ENCODE measurements at regions not wholly inside any gene's neighbourhood (a gene's known extent, or its start where the extent isn't known, plus 50 kb on each side); places are given as distances from the start of the nearest gene placed in this dataset.

DNA sequence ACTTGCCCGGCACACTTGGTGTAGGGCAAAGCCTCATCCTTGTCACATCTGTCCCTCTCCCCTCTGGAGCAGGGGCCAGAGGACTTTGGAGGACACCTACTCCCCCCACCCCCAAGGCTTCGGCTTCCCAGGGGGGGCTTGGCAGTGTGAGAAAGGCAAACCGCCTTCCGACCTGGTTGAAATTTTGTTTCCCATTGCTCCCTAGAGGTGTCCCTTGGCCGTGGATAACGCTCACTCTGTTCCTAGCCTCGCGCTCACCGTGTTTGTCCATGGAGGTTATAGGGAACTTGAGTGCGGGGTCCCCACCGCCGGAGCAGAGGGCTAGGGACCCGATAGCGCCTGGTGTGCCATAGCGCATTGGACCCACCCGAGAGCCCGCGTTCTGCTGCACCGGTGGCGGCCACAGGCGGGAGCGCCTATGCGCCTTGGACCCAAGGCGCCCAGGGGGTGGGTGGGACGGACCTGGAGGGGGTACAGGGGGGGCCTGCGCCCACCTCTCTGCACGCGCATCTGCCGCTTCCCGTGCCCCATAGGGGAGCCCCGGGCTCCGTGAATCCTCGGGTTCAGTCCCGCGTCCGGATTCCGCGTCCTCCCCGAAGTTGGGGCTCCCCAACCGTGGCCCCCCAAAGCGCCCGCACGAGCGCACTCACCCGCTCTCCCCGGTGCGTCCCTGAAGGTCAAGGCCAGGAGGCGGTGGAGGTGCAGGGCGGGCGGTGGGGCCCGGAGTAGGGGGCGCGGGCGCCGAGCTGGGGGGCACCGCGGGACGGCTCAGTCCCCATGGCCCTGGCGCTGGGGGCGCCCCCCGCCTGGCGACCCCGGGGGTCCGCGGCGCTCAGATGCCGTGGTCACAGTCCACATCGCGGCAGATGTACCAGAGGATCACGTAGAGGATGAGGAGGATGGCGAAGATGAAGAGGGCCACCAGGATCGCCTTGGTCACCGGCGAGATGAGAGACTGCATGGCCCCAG lies 82.7 kb upstream of the DHRSX start:
- no peak overlapping the region for H3K4me2 ChIP-seq (ENCODE audit: control insufficient read depth, insufficient read depth)
- ChIA-PET CTCF (no interaction called here), POLR2A (no interaction called here), SMC1A (ENCODE audit: uncharacterized antibody, unreplicated experiment) (no interaction called here), RAD21 (ENCODE audit: unreplicated experiment) (no interaction called here)
- H3K27me3 ChIP-seq (replicated peaks in 1 of 2; ENCODE audit: control insufficient read depth in 2 of 2, insufficient read depth in 2 of 2, low read length in 1 of 2) = peaks cover 4 to 9% of the 10 kb centered on the region in 2 experiments; a peak in 3 of 4 replicates
- H3K9ac ChIP-seq (ENCODE audit: control insufficient read depth, insufficient read depth, low read length) = no peak overlapping the region
- DNase-seq (ENCODE audit: low read depth, low spot score) (no peak), ATAC-seq (no peak), FAIRE-seq (no peak)
- no peak overlapping the region for H3K4me3 ChIP-seq
- no TSS peak for BruUV-seq (replicated peaks)
- H3K36me3 ChIP-seq (ENCODE audit: control insufficient read depth in 2 of 2, insufficient read depth in 2 of 2, low read length in 1 of 2) = no peaks in the 10 kb centered on the region
- H4K20me1 ChIP-seq (ENCODE audit: control insufficient read depth, insufficient read depth) = no peaks in the 10 kb centered on the region
- WGBS (ENCODE audit: insufficient coverage, insufficient replicate concordance, low lambda C conversion rate, missing lambda C conversion rate) = 44% methylated on average over 54 of the region's 74 CpGs
- TF ChIP-seq BCL11A (IDR thresholded peaks at IDR 0.05; ENCODE audit: low read depth, low read length) = no peak
- no peak for TF ChIP-seq TCF7 (IDR thresholded peaks at IDR 0.05; ENCODE audit: borderline replicate concordance)
- H2AFZ ChIP-seq (ENCODE audit: control insufficient read depth, low read depth, low read length) = no peak overlapping the region
- H3K4me1 ChIP-seq (ENCODE audit: control insufficient read depth, insufficient read depth, low read length) = no peaks in the 10 kb centered on the region
- H3K27ac ChIP-seq (ENCODE audit: control insufficient read depth, insufficient read depth) = no peak overlapping the region
- intact Hi-C loops (cut with micrococcal nuclease; ENCODE audit: unreplicated experiment) = no loop called here
- no peaks in the 10 kb centered on the region for H3K79me2 ChIP-seq (ENCODE audit: control insufficient read depth, insufficient read depth, low read length)
- in situ Hi-C loops (cut with MboI) = no loop called here
- H3K9me3 ChIP-seq (replicated peaks; ENCODE audit: control insufficient read depth, insufficient read depth, low read length) = no peaks in the 10 kb centered on the region

DNA sequence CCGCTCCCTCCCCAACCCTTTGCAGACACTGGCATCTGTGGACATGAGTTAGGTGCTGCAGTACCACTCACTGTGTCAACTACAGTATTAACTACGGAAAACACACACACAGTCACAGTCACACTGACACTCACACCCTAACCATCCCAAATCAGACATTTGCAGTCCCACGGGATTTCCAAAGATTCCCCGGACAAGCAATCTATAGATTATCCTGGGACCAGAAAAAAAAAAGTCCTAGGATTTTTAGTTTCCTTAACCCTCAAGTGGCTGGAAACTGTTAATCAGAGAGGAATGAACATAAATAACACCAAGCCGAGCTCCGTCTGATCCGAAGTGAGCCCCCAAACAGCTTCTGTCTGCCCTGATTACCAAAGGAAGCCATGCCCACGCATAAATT lies 81.9 kb upstream of the DHRSX start:
- ChIA-PET POLR2A (no interaction called here), RAD21 (ENCODE audit: unreplicated experiment) (no interaction called here), CTCF (no interaction called here), SMC1A (ENCODE audit: uncharacterized antibody, unreplicated experiment) (no interaction called here)
- in situ Hi-C loops (cut with MboI) (no loop called here), intact Hi-C loops (cut with micrococcal nuclease; ENCODE audit: unreplicated experiment) (no loop called here)
- no peak for DNase-seq (ENCODE audit: low read depth, low spot score)
- no peak for ATAC-seq
- no peak overlapping the region for H3K27ac ChIP-seq (ENCODE audit: control insufficient read depth, insufficient read depth)
- H3K27me3 ChIP-seq (replicated peaks in 1 of 2; ENCODE audit: control insufficient read depth in 2 of 2, insufficient read depth in 2 of 2, low read length in 1 of 2) = peaks cover 4 to 9% of the 10 kb centered on the region in 2 experiments; a peak in 3 of 4 replicates
- no peak overlapping the region for H3K4me3 ChIP-seq
- FAIRE-seq = no peak
- no peaks in the 10 kb centered on the region for H3K4me1 ChIP-seq (ENCODE audit: control insufficient read depth, insufficient read depth, low read length)
- no peak overlapping the region for H2AFZ ChIP-seq (ENCODE audit: control insufficient read depth, low read depth, low read length)
- WGBS (ENCODE audit: insufficient coverage, insufficient replicate concordance, low lambda C conversion rate, missing lambda C conversion rate) = 49% methylated on average over 8 of the region's 8 CpGs
- no peaks in the 10 kb centered on the region for H3K9me3 ChIP-seq (replicated peaks; ENCODE audit: control insufficient read depth, insufficient read depth, low read length)
- no peak overlapping the region for H3K9ac ChIP-seq (ENCODE audit: control insufficient read depth, insufficient read depth, low read length)
- H3K36me3 ChIP-seq (ENCODE audit: control insufficient read depth in 2 of 2, insufficient read depth in 2 of 2, low read length in 1 of 2) = no peaks in the 10 kb centered on the region
- H4K20me1 ChIP-seq (ENCODE audit: control insufficient read depth, insufficient read depth) = no peaks in the 10 kb centered on the region
- H3K79me2 ChIP-seq (ENCODE audit: control insufficient read depth, insufficient read depth, low read length) = no peaks in the 10 kb centered on the region
- H3K4me2 ChIP-seq (ENCODE audit: control insufficient read depth, insufficient read depth) = no peak overlapping the region
- no TSS peak for BruUV-seq (replicated peaks)
- TF ChIP-seq, protein P1, sequence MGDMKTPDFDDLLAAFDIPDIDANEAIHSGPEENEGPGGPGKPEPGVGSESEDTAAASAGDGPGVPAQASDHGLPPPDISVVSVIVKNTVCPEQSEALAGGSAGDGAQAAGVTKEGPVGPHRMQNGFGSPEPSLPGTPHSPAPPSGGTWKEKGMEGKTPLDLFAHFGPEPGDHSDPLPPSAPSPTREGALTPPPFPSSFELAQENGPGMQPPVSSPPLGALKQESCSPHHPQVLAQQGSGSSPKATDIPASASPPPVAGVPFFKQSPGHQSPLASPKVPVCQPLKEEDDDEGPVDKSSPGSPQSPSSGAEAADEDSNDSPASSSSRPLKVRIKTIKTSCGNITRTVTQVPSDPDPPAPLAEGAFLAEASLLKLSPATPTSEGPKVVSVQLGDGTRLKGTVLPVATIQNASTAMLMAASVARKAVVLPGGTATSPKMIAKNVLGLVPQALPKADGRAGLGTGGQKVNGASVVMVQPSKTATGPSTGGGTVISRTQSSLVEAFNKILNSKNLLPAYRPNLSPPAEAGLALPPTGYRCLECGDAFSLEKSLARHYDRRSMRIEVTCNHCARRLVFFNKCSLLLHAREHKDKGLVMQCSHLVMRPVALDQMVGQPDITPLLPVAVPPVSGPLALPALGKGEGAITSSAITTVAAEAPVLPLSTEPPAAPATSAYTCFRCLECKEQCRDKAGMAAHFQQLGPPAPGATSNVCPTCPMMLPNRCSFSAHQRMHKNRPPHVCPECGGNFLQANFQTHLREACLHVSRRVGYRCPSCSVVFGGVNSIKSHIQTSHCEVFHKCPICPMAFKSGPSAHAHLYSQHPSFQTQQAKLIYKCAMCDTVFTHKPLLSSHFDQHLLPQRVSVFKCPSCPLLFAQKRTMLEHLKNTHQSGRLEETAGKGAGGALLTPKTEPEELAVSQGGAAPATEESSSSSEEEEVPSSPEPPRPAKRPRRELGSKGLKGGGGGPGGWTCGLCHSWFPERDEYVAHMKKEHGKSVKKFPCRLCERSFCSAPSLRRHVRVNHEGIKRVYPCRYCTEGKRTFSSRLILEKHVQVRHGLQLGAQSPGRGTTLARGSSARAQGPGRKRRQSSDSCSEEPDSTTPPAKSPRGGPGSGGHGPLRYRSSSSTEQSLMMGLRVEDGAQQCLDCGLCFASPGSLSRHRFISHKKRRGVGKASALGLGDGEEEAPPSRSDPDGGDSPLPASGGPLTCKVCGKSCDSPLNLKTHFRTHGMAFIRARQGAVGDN (IDR thresholded peaks at IDR 0.05) = no peak
- TF ChIP-seq IKZF1 (conservative IDR thresholded peaks at IDR 0.05) (no peak), MXI1 (IDR thresholded peaks at IDR 0.05; ENCODE audit: low read depth, low read length) (no peak)
- TF ChIP-seq, protein P2, sequence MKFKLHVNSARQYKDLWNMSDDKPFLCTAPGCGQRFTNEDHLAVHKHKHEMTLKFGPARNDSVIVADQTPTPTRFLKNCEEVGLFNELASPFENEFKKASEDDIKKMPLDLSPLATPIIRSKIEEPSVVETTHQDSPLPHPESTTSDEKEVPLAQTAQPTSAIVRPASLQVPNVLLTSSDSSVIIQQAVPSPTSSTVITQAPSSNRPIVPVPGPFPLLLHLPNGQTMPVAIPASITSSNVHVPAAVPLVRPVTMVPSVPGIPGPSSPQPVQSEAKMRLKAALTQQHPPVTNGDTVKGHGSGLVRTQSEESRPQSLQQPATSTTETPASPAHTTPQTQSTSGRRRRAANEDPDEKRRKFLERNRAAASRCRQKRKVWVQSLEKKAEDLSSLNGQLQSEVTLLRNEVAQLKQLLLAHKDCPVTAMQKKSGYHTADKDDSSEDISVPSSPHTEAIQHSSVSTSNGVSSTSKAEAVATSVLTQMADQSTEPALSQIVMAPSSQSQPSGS (IDR thresholded peaks at IDR 0.05; ENCODE audit: low read length) = no peak
- TF ChIP-seq, protein P3, sequence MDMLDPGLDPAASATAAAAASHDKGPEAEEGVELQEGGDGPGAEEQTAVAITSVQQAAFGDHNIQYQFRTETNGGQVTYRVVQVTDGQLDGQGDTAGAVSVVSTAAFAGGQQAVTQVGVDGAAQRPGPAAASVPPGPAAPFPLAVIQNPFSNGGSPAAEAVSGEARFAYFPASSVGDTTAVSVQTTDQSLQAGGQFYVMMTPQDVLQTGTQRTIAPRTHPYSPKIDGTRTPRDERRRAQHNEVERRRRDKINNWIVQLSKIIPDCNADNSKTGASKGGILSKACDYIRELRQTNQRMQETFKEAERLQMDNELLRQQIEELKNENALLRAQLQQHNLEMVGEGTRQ (IDR thresholded peaks at IDR 0.05; ENCODE audit: borderline replicate concordance, low read depth, low read length) = no peak

Data from GM12878 (cell line).